SK-N-SH (cell line): ENCODE measurements at regions not wholly inside any gene's neighbourhood (a gene's known extent, or its start where the extent isn't known, plus 50 kb on each side); places are given as distances from the start of the nearest gene placed in this dataset.

ENCODE experiments used
- CTCF ChIA-PET: fragments of 300-600, 350-600 bp; formaldehyde crosslinking; extraction: SDS; loops from one replicate; lab custom pipeline; 2021; lab: Yijun Ruan, JAX
- POLR2A ChIA-PET: fragments of 350-600 bp; sonication (Branson Sonifier 250); formaldehyde crosslinking; extraction: SDS; loops from one replicate; lab custom pipeline; 2020; ENCODE audit warnings: antibody characterized with exemption, inconsistent platforms; lab: Yijun Ruan, JAX
- DNase-seq: peaks from one replicate; pipeline ENCODE4 v3.0.0; 2012
- H2AFZ ChIP-seq: fragments of 200-600 bp; sonication (generic); 2 replicates; pipeline ENCODE4 v1.8.1; 2016; ENCODE audit warnings: antibody characterized with exemption, mild to moderate bottlenecking, low read depth
- H3F3A ChIP-seq: fragments of 200-600 bp; sonication (generic); replicated peaks from 2 replicates; pipeline ENCODE3; 2016; ENCODE audit warnings: antibody characterized with exemption, mild to moderate bottlenecking; ENCODE audit not compliant: insufficient read depth
- H3K27ac ChIP-seq, 2 experiments: fragments of 200-500 bp in 1 of 2; fragments of 200-600 bp in 1 of 2; sonication (Bioruptor generic) in 1 of 2; sonication (generic), shearing (Covaris generic) in 1 of 2; 2 replicates each; pipeline versions ENCODE4 v1.5.1 to v1.6.1; 2014 to 2016; ENCODE audit warnings: low read depth in 2 of 2, inconsistent platforms in 1 of 2, low read length in 1 of 2, mild to moderate bottlenecking in 1 of 2, mixed read lengths in 1 of 2
- H3K27me3 ChIP-seq: fragments of 200-600 bp; sonication (generic), shearing (Covaris generic); 2 replicates; pipeline ENCODE4 v1.6.1; 2016; ENCODE audit warnings: mixed run types; ENCODE audit not compliant: insufficient read depth
- H3K36me3 ChIP-seq, 2 experiments: fragments of 200-500 bp in 1 of 2; fragments of 200-600 bp in 1 of 2; sonication (Bioruptor generic) in 1 of 2; sonication (generic) in 1 of 2; replicated peaks in 1 of 2; 2 replicates each; pipeline versions ENCODE3 to v1.5.1; 2014 to 2016; ENCODE audit warnings: low read length in 1 of 2, mild to moderate bottlenecking in 1 of 2; ENCODE audit not compliant: insufficient read depth in 2 of 2, control insufficient read depth in 1 of 2
- H3K4me1 ChIP-seq, 2 experiments: fragments of 200-500 bp in 1 of 2; fragments of 200-600 bp in 1 of 2; sonication (Bioruptor generic) in 1 of 2; sonication (generic), shearing (Covaris generic) in 1 of 2; 2 replicates each; pipeline versions ENCODE4 v1.5.1 to v1.6.1; 2014 to 2016; ENCODE audit warnings: low read depth in 1 of 2, low read length in 1 of 2, mixed run types in 1 of 2; ENCODE audit not compliant: insufficient read depth in 2 of 2, control insufficient read depth in 1 of 2
- H3K4me2 ChIP-seq: fragments of 200-600 bp; sonication (generic), shearing (Covaris generic); 2 replicates; pipeline ENCODE4 v1.6.1; 2017; ENCODE audit warnings: mixed run types
- H3K4me3 ChIP-seq, 2 experiments: fragments of 200-500 bp in 1 of 2; fragments of 200-600 bp in 1 of 2; sonication (Bioruptor generic) in 1 of 2; sonication (generic), shearing (Covaris generic) in 1 of 2; 2 replicates each; pipeline versions ENCODE4 v1.5.1 to v1.8.1; 2014 to 2016; ENCODE audit warnings: low read depth in 2 of 2, inconsistent platforms in 1 of 2, low read length in 1 of 2, mild to moderate bottlenecking in 1 of 2, mixed read lengths in 1 of 2, moderate library complexity in 1 of 2
- H3K79me2 ChIP-seq: fragments of 200-600 bp; sonication (generic); 2 replicates; pipeline ENCODE4 v1.8.1; 2017; ENCODE audit warnings: mild to moderate bottlenecking; ENCODE audit not compliant: insufficient read depth
- H3K9ac ChIP-seq: fragments of 200-600 bp; sonication (generic); 2 replicates; pipeline ENCODE4 v1.6.1; 2017; ENCODE audit warnings: mixed run types
- H3K9me2 ChIP-seq: fragments of 200-600 bp; sonication (generic); 2 replicates; pipeline ENCODE4 v1.6.1; 2017; ENCODE audit warnings: mixed run types
- H3K9me3 ChIP-seq: fragments of 200-600 bp; sonication (generic); 2 replicates; pipeline ENCODE4 v1.6.1; 2017; ENCODE audit warnings: mixed run types, mild to moderate bottlenecking, moderate library complexity
- H4K20me1 ChIP-seq: fragments of 200-600 bp; sonication (generic); 2 replicates; pipeline ENCODE4 v1.6.1; 2017; ENCODE audit warnings: mild to moderate bottlenecking, mixed run types; ENCODE audit not compliant: insufficient read depth
- CHD2 ChIP-seq: fragments of 150-350 bp; IDR thresholded peaks from 2 replicates; pipeline ENCODE4 v1.6.1; 2018; ENCODE audit warnings: low read length; ENCODE audit not compliant: partially characterized antibody
- CTCF ChIP-seq: fragments of 200-600 bp; sonication (generic); IDR thresholded peaks from 2 replicates; pipeline ENCODE4 v1.6.1; 2017; ENCODE audit warnings: antibody characterized with exemption, mild to moderate bottlenecking, moderate library complexity
- ELF1 ChIP-seq: IDR thresholded peaks from 2 replicates; pipeline ENCODE4 v1.4.0; 2012
- EP300 ChIP-seq, 2 experiments: IDR thresholded peaks; 2 replicates each; pipeline versions ENCODE4 v1.4.0 to v1.6.1; 2012; ENCODE audit warnings: borderline replicate concordance in 1 of 2, low read depth in 1 of 2, low read length in 1 of 2
- EZH2phosphoT487 ChIP-seq: fragments of 200-600 bp; sonication (generic); IDR thresholded peaks from 2 replicates; pipeline ENCODE4 v1.6.1; 2017; ENCODE audit warnings: low read depth, mixed run types, mild to moderate bottlenecking, antibody characterized with exemption, moderate library complexity, borderline replicate concordance
- FOXM1 ChIP-seq: IDR thresholded peaks from 2 replicates; pipeline ENCODE4 v1.4.0; 2012; ENCODE audit warnings: low read depth, mild to moderate bottlenecking
- IRF3 ChIP-seq: fragments of 150-350 bp; IDR thresholded peaks from 2 replicates; pipeline ENCODE4 v1.6.1; 2016; ENCODE audit warnings: mild to moderate bottlenecking, low read depth, low read length
- MXI1 ChIP-seq: IDR thresholded peaks from 2 replicates; pipeline ENCODE4 v1.6.1; 2012; ENCODE audit warnings: mild to moderate bottlenecking, low read depth, low read length, improper control_type of control experiment
- NRF1 ChIP-seq: IDR thresholded peaks from 2 replicates; pipeline ENCODE4 v1.6.1; 2012; ENCODE audit warnings: low read depth, mild to moderate bottlenecking, low read length
- RAD21 ChIP-seq: IDR thresholded peaks from 2 replicates; pipeline ENCODE4 v1.6.1; 2012; ENCODE audit warnings: mild to moderate bottlenecking, low read length
- RCOR1 ChIP-seq: fragments of 150-350 bp; IDR thresholded peaks from 2 replicates; pipeline ENCODE4 v1.6.1; 2017; ENCODE audit warnings: antibody characterized with exemption, low read length
- REST ChIP-seq: IDR thresholded peaks from 2 replicates; pipeline ENCODE4 v1.6.1; 2012; ENCODE audit warnings: mild to moderate bottlenecking, low read depth, low read length, moderate library complexity
- RXRA ChIP-seq: IDR thresholded peaks from 2 replicates; pipeline ENCODE4 v1.4.0; 2012; ENCODE audit warnings: low read depth, mild to moderate bottlenecking, borderline replicate concordance
- TAF1 ChIP-seq: IDR thresholded peaks from 2 replicates; pipeline ENCODE4 v1.6.1; 2012; ENCODE audit warnings: low read depth, mild to moderate bottlenecking, low read length, moderate library complexity, borderline replicate concordance
- TEAD4 ChIP-seq: IDR thresholded peaks from 2 replicates; pipeline ENCODE4 v1.4.0; 2012; ENCODE audit warnings: mild to moderate bottlenecking, borderline replicate concordance; ENCODE audit not compliant: insufficient read depth
- YY1 ChIP-seq: IDR thresholded peaks from 2 replicates; pipeline ENCODE4 v1.4.0; 2012; ENCODE audit warnings: low read depth, mild to moderate bottlenecking
- WGBS: methylation state at CpG from one replicate; pipeline ENCODE4 v1.1.6; 2017; ENCODE audit warnings: low lambda C conversion rate; 5-methylcytosine and 5-hydroxymethylcytosine counted together

GRCh38 chr7:96426685-96427084, 104.8 kb upstream of the SLC25A13 start:
- no peak overlapping the region for H2AFZ ChIP-seq

DNA sequence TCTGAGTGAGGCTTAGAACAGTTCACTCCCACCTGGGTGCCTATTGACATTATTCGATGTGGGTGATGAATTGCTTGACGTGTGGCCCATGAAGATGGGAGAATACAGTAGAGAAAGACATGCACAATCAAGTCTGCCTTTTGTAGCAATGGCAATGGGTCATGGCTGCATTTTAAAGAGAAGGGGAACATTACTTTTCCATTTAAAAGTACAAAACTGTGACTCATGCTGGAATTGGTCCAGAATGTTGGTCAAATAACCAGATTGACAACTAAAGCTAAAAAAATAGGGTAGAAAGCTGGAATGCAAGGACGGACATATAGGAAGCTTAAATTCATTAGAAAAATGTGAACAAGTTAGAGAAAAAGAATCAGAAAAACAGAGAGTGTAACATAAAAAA, 104.1 kb upstream of the SLC25A13 start:
- no peaks in the 10 kb centered on the region for H3K4me1 ChIP-seq
- no peaks in the 10 kb centered on the region for H3K9me2 ChIP-seq
- no peaks in the 10 kb centered on the region for H3K79me2 ChIP-seq
- no peak overlapping the region for H3K4me3 ChIP-seq
- CTCF ChIA-PET = interaction anchor here (1.2 to 1.5 kb wide), 4 partner anchors 10 to 602 kb away, joined by 3 to 6 read pairs (median 3); no protein-coding TSS in a partner anchor
- 0 out of 2 replicates have a peak, but pooled peaks cover 4% of the 10 kb centered on the region for H3K27me3 ChIP-seq
- WGBS = 38% methylated on average over 3 of the region's 3 CpGs
- no peak overlapping the region for H3K9ac ChIP-seq
- no peaks in the 10 kb centered on the region for H4K20me1 ChIP-seq
- POLR2A ChIA-PET = no interaction called here
- H3K36me3 ChIP-seq = no peaks in the 10 kb centered on the region
- H3K27ac ChIP-seq = no peak overlapping the region
- no peak overlapping the region for H3K4me2 ChIP-seq
- H3K9me3 ChIP-seq = no peaks in the 10 kb centered on the region
- H3F3A ChIP-seq = no peaks in the 10 kb centered on the region
- no peak overlapping the region for H2AFZ ChIP-seq
- TF ChIP-seq TEAD4 (no peak), TAF1 (no peak), EZH2phosphoT487 (no peak)
- no peak for DNase-seq

More at GRCh38 chr7:96426685-96427084, 104.8 kb upstream of the SLC25A13 start:
- Histone ChIP-seq H3F3A (no peaks in the 10 kb centered on the region), H3K4me3 (no peak overlapping the region), H3K9me2 (no peaks in the 10 kb centered on the region), H4K20me1 (no peaks in the 10 kb centered on the region), H3K36me3 (no peaks in the 10 kb centered on the region), H3K9me3 (no peaks in the 10 kb centered on the region), H3K4me1 (no peaks in the 10 kb centered on the region), H3K79me2 (no peaks in the 10 kb centered on the region), H3K27me3 (0 out of 2 replicates have a peak, but pooled peaks cover 4% of the 10 kb centered on the region), H3K4me2 (no peak overlapping the region), H3K27ac (no peak overlapping the region), H3K9ac (no peak overlapping the region)
- ChIA-PET POLR2A (no interaction called here), CTCF (interaction anchor here (1.2 to 1.5 kb wide), 4 partner anchors 9 to 601 kb away, joined by 3 to 6 read pairs (median 3); no protein-coding TSS in a partner anchor)
- WGBS = 47% methylated on average over 2 of the region's 2 CpGs
- no peak for DNase-seq
- TF ChIP-seq RAD21 = no peak
- TF ChIP-seq RCOR1 = no peak
- TF ChIP-seq FOXM1 = no peak
- TF ChIP-seq MXI1 = no peak
- no peak for TF ChIP-seq ELF1
- TF ChIP-seq EP300 (IDR thresholded peaks at IDR 0.05; ENCODE audit: borderline replicate concordance in 1 of 2, low read depth in 1 of 2, low read length in 1 of 2) = no peak
- TF ChIP-seq IRF3 = no peak

DNA sequence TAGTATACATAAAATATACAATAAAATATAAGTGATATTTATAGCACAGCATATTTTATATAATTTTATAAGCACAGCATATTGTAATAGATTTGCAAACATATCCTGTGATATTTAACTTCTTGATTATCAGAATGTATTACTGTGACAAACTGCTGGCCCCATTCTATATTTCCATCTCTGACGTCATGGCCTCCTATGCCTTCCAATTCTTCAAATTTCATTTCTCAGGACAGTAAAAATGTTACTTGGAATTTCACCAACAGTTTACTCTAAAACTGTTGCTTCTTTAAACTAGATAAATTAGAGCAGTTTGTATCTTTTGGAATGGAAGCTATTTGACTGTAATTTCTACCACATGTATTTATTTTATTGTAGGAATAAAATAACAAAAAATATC, 102.5 kb upstream of the SLC25A13 start:
- CTCF ChIA-PET = interaction anchor here (1.2 kb wide), 1 partner anchor 603 kb away, joined by 6 read pairs; no protein-coding TSS in a partner anchor
- Histone ChIP-seq H3K27me3 (no peaks in the 10 kb centered on the region), H4K20me1 (no peaks in the 10 kb centered on the region), H3K9ac (no peak overlapping the region), H3K4me1 (no peaks in the 10 kb centered on the region), H3K4me3 (no peak overlapping the region), H3K79me2 (no peaks in the 10 kb centered on the region), H2AFZ (no peak overlapping the region), H3K4me2 (no peak overlapping the region), H3K36me3 (no peaks in the 10 kb centered on the region), H3K9me2 (no peaks in the 10 kb centered on the region), H3K27ac (no peak overlapping the region), H3K9me3 (no peaks in the 10 kb centered on the region), H3F3A (no peaks in the 10 kb centered on the region)
- TF ChIP-seq ELF1 = no peak
- TF ChIP-seq YY1 = no peak
- no peak for TF ChIP-seq REST
- TF ChIP-seq CTCF = no peak
- no peak for TF ChIP-seq TAF1
- TF ChIP-seq RXRA = no peak
- TF ChIP-seq CHD2 = no peak
- TF ChIP-seq NRF1 = no peak
- DNase-seq = no peak
- POLR2A ChIA-PET = no interaction called here
- 61% methylated on average over 1 of the region's 1 CpG for WGBS
